ENCODE measurements at regions not wholly inside any gene's neighbourhood (a gene's known extent, or its start where the extent isn't known, plus 50 kb on each side); places are given as distances from the start of the nearest gene placed in this dataset.

DNA sequence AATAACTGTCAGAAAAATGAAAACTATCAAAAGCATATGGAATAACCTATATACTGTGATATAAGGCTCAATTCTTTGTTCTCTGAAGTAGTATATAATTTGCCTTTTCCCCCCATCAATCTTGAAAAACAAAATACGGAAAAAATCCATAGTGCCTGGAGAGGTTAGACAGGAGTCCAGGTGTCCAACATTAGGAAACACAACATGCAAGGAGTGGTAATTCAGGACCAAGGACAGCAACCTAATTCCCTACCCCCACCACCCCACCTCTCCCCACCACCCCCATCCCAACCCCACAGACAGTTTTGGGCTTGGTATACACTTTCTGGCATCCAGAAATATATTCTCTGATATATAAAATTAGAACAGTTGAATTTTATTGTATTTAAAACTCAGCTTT lies 55.1 kb upstream of the SLC25A26 start:
- DNase-seq (ENCODE audit: low read depth in 2 of 2), result no peak

DNA sequence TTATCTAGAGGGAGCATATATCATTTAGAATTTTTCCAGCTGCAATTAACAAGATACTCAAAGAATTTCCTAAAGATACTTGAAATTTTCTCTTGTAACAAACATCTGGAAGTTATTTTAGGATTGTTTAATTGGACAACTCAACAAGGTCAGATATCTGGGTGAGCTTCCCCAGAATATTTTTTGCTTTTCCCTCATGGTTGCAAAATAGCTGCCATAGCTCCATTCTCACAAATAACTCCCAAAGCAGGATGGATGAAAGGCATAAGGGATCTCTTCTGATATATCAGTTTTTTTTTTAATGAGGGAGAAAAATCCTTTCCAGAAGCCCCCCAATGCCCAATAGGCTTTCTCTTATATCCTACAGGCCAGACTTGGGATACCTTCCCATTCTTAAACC lies 56.6 kb upstream of the SLC25A26 start:
- DNase-seq (ENCODE audit: low read depth in 2 of 2), result no peak

DNA sequence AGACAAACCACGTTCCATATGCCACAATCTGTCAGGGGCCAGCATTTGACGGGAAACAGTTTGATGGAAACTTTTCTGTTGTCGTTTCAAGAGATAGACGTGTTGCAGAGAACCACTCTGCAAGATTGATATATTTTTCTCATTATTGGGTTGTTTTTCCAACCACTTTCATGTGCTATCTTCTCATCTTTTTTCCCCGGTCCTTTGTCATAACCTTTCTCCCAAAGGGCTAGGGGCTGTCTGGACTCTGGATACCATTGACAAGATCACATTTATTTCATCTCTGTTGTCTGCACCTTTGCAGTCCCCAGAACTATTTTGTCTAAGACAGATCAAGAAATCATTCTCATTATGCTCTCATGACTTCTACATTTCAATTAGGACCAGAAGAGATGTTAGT lies 57.6 kb upstream of the SLC25A26 start:
- no peak for DNase-seq (ENCODE audit: low read depth in 2 of 2)

DNA sequence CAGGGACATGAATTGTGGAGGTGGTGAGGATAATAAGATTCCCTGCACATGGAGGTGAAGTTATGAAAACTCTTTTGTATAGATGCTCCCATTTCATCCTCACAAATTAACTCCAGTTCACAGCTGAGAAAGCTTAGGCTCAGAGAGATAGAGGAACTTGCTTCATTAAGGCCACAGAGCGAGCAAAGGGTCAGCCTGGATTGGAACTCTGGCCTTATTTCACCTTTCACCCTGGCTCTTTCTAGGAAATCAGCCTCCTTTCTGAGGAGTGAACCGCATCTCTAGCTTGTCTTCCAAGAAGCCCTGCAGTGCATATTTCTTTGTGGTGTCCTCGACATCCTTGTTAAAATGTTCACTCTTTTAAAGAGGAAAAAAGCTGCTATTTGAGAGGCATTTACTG lies 58.0 kb upstream of the SLC25A26 start:
- no peak for DNase-seq (ENCODE audit: low read depth in 2 of 2)

DNA sequence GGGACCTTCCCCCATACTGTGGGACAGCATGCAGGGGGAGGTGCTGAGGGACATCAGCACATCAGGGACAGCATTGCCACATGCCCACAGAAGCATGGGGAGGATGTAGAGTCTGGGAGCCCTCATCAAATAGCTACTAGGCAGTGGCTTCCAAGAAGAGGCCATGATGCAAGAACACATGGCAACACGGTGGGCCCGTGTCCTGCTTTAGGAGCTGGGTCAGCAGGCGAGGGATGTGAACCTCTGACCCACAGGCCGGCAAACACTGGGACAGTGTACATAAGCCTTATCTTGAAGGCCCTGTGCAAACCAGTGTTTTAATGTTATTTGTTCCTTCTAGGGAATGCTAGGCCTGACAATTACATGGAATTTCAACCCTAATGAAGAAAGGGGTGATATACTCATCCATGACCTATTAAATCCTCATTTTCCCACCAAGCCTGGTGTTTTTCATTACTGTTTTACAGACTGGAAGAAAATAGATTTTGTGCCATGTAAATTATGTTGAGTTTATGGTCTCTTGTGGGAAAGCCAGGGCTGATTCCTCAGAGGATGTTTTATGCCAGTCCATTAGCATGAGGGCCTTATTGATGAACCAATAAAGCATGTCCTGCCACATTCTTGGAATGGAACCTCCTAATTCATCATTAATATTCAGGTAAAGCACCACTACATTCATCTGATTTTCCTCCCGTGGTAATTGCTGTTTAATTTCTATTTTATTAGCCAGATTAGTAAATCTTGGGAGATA lies 61.7 kb upstream of the SLC25A26 start:
- no peak for DNase-seq (ENCODE audit: low read depth in 2 of 2)

DNA sequence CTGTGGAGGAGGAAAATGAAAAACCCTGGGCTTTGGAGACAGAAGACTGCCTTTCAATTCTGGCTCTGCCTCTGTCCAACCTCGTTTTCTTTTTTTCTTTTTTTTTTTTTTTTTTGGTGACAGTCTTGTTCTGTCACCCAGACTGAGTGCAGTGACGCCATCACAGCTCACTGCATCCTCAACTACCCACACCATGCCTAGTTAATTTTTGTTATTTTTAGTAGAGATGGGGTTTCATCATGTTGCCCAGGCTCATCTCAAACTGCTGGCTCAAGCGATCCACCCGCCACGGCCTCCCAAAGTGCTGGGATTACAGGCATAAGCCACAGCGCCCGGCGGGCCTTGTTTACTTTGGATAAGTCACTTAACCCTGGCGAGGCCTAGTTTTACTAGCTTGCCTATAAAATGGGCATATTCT lies 66.3 kb upstream of the SLC25A26 start:
- no peak for DNase-seq (ENCODE audit: low read depth in 2 of 2)

DNA sequence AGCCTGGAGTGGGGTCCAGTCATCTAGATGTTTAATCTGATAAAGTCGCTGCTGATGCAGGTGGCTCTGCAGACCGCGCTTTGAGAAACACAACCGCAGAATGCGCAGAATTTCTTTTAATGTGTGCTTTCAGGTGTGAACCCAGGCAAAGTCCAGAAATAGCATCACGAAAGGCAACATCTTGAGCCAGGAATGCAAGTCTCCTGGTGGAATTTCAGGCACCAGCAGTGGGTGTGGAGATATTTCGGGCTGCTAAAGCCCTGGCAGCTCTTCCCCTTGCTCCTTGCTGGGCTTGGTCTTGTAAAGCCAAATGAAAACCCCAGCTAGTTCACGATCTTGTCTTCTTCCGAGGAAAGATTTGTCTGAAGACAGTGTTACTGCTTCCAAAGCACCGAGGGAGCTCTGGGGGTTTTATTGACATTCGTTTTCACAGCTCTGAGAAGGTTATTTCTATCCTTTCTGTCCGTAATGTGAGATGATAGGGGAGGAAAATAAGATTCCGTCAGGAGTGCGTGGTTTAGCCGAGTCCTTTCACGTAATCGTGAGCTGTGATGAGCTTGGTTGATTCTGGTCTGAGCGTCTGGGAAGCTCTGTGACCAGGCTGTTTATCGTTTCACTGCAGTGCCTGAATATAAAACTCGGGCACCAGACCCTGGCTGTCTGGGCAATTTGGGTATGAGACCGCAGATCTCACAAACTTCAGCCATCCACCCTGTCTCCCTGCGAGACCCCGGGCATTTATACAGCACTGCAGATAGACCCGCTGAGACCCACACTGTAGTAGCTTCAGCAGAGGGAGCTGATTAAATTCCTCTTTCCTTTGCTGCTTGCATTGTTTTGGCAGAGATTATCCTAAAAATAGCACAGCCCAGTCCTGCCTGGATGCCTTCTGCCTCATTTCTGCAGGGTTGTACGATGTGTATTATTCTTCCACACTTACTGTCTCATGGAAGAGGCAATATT lies 67.0 kb upstream of the SLC25A26 start:
- DNase-seq (ENCODE audit: low read depth in 2 of 2), result no peak

DNA sequence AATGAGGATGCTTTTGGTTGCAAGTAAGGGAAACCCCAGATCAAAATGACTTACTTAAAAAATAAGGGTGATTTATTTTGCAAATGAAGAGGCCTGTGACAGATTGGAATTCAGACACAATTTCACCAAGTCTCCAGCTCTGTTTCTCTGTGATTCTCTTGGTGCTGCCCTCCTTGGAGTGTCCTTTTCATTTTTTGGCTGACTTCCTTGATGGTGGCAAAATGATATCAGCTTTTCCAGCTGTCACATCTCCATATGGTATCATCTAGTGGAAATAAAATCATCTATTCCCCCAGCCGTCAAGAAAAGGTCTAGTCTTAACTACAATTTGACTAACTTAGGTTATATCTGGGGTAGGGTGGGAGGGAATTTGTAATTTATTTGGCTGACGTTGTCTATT lies 68.5 kb upstream of the SLC25A26 start:
- DNase-seq (ENCODE audit: low read depth in 2 of 2), result no peak

DNA sequence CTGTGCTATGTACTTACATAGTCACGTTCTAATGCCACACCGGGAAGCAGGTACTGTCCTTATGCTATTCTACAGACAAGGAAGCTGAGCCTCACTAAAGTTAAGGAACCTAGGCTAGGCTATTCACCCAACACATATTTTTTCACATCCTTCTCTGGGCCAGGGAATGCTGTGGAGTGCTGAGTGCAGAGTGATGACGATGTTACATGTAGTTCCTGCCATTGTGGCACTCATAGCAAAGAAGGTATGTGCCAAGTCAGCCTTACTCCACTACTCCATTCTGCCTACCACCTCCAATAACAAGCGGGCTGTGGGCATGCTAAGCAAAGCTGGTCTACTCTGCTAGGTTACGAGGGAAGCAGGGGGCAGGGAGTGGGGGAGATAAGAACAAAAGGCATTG lies 69.8 kb upstream of the SLC25A26 start:
- no peak for DNase-seq (ENCODE audit: low read depth in 2 of 2)

DNA sequence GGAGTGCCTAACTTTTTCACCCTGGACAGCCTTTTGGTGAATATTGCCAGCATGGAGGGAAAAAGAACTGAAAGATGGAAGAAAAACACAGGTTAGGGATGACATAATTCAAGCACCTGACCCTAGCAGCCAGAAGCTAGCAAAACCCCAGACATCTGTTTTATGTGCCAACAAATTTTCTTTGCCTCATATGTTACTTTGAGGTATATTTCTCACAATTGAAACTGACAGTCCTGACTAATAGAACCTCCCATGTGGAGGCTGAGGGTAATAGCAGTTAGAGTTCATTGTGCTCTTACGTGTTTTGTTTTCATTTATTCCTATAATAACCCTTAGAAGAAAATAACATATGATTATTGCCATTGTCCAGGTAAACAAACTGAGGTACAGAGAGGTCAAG lies 71.5 kb upstream of the SLC25A26 start:
- DNase-seq (ENCODE audit: low read depth in 2 of 2), result no peak

DNA sequence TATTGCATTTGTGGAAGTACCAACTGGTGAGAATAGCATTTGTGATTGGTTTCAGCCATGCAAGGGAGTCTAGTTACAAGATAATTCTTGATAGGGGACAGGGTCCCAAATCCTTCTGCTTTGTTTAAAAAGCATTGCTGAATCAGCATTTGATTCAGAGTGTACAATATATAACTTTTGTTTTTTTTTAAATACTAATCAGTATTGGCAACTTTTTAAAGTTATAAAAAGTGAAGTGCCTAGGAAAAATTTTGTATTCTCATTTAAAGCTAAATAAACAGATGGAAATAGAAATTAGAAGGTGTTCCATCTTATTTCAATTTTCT lies 75.4 kb upstream of the SLC25A26 start:
- DNase-seq (ENCODE audit: low read depth in 2 of 2), result no peak

DNA sequence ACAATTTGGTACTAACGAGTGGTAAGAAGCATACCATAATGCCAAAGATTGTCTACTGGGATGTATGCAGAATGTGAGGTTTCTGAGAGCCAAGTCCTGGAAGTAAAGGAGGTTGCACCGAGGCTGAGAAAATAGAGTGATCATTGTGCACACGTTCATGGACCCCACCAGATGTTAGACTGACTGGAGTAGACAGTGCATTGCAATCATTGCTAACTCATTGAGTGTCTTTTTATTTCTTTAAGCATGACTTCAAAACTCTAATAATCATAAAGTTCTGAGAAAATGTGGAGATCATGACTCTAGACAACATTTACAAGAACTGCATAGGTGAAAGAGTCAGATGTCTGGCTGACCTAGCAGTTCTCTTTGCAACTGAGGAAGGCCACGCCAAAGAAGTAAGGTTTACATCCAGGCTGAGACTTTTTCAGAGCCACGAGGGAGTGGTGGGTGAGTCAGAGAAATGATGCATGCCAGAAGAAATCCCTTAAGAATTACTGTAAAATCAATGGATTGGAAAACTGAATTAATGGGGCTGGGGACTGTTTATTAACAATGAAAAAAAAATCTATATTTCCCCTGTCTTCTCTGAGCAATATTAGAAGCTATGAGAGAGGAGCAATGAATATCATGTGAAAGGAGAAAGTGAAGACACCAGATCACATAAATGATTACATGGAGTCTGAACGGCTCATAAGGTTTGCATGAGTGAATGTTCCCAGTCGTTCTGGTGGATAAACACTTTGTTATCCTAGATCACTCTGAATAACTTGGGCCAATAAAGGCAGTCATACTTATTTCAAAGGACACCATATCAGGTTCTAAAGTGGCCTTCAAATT lies 76.0 kb upstream of the SLC25A26 start:
- DNase-seq (ENCODE audit: low read depth in 2 of 2), result no peak

DNA sequence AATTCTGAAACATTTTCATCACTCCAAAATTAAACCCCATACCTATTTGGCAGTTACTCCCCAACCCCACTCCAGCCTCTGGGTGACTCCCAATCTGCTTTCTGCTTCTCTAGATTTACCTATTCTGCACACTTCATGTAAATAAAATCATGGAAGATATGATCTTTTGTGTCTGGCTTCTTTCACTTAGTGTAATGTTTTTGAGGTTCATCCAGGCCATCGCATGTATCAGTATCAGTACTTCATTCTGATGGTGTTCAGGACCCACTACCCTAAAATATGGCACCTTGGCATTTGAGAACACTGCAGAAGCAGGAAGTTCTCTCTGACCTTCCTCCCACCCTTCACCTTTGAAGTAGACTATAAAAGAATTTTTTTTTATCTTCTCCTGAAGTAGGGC lies 78.7 kb upstream of the SLC25A26 start:
- no peak for DNase-seq (ENCODE audit: low read depth in 2 of 2)

DNA sequence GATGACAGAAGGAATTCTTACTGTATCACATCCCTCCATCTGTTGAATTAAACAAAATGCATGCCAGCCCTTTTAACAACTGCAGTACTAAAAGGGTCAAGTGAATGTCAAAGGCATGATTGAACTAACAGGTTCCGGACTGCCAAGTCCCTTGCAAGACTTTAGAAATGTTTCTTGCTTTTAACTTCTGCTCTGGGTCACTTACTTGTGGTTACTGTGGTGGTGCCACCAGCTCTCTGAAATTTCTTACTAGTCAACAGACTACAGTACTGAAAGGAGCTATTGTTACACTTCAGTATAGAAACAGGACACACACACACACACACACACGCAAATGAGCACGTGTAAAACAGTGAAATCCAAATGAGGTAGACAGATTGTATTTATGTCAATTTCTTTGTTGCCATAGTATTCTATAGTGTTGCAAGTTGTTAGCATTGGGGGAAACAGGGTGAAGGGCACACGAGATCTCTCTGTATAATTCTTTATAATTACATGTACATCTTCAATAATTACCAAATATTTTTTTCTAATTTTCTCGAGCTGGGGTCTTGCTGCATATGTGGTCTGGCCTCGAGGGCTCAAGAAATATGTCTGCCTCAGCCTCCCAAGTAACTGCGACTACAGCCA lies 79.9 kb upstream of the SLC25A26 start:
- DNase-seq (ENCODE audit: low read depth in 2 of 2), result no peak

DNA sequence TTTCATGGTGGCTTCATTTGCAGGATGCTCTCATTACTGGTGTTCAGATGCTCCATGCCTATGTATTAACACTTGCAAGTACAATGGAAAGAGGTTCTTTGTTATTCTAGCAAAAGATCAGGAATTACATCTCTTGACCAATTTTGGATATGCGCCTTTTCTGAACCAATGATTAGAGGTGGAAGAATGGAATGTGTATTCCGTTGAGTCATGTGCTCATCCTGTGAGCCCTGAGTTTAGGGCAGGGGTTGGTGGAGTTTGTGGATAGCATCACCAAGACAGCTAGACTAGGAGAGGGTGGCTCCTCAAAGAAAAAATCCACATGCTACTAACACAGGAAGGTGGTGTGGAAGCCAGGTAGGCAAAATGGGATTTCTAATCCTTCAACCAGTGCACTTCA lies 80.7 kb upstream of the SLC25A26 start:
- DNase-seq (ENCODE audit: low read depth in 2 of 2), result no peak

DNA sequence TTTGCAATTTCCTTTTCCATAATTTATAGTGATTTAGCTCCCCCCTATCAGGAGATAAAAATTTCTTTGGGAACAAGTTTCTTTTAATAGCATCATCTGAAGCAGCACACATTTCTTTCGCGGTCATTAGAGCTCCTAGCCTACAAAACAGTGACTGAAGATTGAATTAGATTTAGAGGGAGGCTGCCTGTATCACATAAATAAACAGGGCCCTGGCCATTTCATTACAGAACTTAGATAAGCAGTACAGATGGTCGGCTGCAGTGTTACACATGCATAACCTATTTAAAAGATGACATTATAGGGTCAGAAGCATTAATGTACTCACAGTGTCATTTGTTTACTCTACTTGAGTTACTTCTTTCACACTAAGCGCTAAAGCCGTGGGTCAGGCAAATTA lies 81.4 kb upstream of the SLC25A26 start:
- no peak for DNase-seq (ENCODE audit: low read depth in 2 of 2)

DNA sequence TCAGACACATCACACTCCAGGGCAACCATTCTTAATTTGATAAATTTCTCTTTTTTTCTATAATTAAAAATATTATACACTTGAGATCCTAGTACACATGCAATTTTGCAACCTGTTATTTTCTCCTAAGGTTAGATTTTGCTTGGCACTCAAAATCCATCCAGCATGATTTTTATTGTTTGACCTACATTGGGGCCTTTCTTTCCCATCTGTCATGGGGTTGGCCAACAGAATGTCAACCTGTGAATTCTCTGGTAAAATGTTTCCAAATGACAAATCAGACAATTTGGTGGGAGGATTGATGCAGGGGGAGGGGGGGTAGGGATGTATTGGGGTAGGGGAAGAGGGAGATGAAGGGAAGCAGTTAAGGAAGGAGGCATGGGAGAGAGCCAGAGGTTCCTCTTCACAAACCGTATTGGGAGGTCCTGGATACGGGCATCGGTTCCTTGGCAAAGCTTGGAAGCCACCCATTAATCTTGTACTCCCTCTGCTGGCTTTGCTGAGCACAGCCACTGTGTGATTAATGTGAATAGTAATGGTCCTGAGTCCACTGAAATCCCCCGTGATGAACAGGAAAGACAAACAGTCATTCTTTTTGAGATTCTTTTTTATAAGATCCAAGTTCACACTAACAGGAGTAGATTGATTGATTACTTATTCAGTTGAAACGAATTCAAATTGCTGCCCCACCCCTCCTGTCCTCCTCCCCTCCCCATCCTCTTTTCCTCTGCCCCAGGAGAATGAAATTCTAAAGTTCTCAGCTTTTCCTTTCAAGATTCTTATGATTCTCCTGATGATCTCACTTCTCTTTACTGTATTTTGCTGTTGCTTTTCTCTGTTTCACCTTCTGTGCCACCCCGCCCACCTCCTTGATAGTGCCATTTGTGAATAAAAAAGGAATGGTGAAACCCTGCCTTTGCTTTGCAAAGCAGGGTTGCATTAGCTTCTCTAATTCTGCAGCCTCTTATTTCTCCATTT lies 82.2 kb upstream of the SLC25A26 start:
- DNase-seq (ENCODE audit: low read depth in 2 of 2), result no peak

DNA sequence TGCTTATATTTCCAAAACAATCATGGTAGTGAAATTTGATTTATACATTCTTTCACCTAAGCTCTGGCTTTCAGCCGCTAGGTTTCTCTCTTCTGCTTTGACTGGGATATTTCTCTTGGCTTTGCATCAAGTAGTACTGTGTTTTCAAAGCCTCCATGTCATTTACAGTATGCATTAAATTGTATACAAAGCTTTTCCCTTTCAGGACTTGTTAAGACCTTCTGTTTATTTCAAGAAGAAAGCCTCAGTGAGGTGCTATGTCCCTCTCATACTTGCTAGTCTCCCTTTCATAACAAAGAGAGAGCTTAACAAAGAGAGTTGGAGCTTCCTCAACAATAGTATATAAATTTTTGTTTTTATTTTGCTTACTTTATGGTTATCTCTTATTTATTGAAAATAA lies 84.2 kb upstream of the SLC25A26 start:
- no peak for DNase-seq (ENCODE audit: low read depth in 2 of 2)

DNA sequence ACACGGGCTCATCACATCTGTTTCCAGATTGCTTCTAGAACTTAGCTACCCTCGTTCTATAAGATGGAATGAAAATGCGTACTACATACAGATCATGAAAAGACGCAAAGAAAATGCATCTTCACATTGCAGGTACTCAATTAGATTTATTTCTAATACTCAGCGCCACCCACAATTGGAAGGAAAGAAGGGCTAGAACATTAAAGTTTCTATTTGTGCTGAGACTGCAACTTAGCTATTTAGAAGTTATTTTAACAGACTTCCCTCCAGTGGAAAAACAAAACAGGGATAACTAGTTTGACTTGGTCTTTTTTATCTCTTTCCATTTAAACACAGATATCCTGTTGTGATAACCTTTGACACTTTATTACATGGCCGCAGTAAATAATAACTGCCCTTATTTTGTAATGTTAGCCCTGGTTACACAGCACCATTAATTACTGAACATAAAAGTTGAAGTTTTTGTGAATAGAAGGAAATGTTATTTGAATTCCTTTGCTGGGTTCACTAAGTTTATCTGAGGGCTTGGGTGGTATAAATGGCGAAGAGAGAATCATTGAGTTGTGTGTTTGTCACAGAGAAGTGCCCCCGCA lies 86.9 kb upstream of the SLC25A26 start:
- DNase-seq (ENCODE audit: low read depth in 2 of 2), result no peak

DNA sequence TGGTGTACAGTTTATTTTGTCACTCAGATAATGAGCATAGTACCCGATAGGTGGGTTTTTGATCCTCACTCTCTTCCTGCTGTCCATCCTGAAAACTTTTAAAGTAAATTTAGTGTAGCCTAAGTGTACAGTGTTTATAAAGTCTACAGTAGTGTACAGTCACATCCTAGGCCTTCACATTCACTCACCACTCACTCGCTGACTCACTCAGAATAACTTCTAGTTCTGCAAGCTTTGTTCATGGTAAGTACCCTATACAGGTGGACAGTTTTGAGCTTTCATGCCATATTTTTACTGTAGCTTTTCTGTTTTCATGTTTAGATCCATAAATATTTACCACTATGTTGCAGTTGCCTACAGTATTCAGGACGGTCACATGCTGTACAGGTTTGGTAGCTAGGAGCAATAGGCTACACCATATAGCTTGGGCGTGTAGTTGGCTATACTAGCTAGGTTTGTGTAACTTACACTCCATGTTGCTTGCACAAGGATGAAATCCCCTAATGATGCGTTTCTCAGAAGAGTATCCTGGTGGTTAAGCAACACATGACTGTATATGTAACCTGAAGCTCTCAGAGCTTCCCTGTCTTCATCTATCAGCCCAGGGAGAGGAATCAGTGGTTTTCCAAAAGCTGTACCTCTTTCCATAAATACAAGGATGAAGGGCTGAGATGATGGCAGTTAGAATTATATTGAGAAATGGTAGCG lies 87.6 kb upstream of the SLC25A26 start:
- DNase-seq (ENCODE audit: low read depth in 2 of 2), result no peak

Data from fibroblast of skin of left biceps (primary cell).